ENCODE measurements at regions not wholly inside any gene's neighbourhood (a gene's known extent, or its start where the extent isn't known, plus 50 kb on each side); places are given as distances from the start of the nearest gene placed in this dataset.

DNA sequence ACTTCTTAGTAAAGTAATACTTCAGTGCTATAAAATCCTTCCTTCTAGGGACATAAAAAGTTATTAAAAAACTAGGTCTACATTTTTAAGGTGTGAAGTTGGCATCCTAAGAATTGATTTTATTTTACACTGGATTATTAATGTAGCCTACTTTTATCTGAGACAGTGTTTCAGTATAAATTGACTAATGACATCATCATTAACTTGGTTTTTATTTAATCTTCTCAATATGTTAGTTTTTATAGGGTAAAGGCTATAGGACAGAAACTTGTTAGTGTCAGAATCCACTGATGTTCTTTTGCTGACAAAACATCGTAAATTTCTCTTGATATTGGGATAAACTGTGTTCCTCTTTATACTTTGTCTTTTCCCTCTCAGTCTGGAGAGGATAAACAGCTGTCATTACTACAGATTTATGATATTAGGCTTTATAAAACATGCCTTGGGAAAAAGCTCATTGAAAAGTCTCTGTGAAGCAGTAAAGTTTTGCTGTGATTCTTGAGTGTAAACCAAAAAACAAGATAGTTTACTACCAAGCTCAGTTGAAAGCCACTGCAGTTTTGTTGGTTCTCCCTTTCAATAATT is 569.9 kb downstream of the EPHA4 start:
- Histone ChIP-seq H3K9me1 (ENCODE audit: control insufficient read depth, insufficient read depth, low read length) (no peaks in the 10 kb centered on the region), H3K27ac (ENCODE audit: extremely low read depth, low read depth, low read length) (no peak overlapping the region), H3K9me3 (replicated peaks; ENCODE audit: control insufficient read depth, insufficient read depth, low read depth, low read length) (no peaks in the 10 kb centered on the region), H3K9ac (ENCODE audit: insufficient read depth in 1 of 2, low read depth in 2 of 2, low read length in 2 of 2) (no peak overlapping the region), H3K4me2 (ENCODE audit: insufficient read depth, low read length) (no peak overlapping the region), H3K4me1 (replicated peaks in 1 of 2; ENCODE audit: control insufficient read depth in 2 of 2, insufficient read depth in 2 of 2, low read length in 2 of 2) (no peaks in the 10 kb centered on the region), H3K36me3 (ENCODE audit: control insufficient read depth, insufficient read depth, low read length) (no peaks in the 10 kb centered on the region), H3K79me2 (ENCODE audit: control insufficient read depth, insufficient read depth, low read length) (no peaks in the 10 kb centered on the region), H3K27me3 (ENCODE audit: control insufficient read depth in 2 of 2, insufficient read depth in 2 of 2, low read length in 2 of 2) (no peaks in the 10 kb centered on the region), H3K4me3 (no peak overlapping the region), H2AFZ (ENCODE audit: low read depth, low read length) (no peak overlapping the region), H4K20me1 (replicated peaks; ENCODE audit: control insufficient read depth, insufficient read depth, low read length) (no peaks in the 10 kb centered on the region)
- intact Hi-C loops (cut with micrococcal nuclease) (no loop called here), in situ Hi-C loops (cut with MboI) (no loop called here)
- no peak for DNase-seq (ENCODE audit: extremely low read depth in 1 of 4, low spot score in 3 of 4)
- FAIRE-seq: no peak
- ChIA-PET POLR2A (no interaction called here), CTCF (ENCODE audit: low intra/inter-chr PET ratio) (no interaction called here)
- no peak for ATAC-seq
- WGBS (ENCODE audit: insufficient coverage, low coverage, missing lambda C conversion rate): 0% methylated on average over 1 of the region's 1 CpG
- BruUV-seq (replicated peaks): no TSS peak
- TF ChIP-seq TEAD2 (tag; IDR thresholded peaks at IDR 0.05) (no peak), HDAC2 (IDR thresholded peaks at IDR 0.05) (no peak), ZNF212 (CRISPR knock-in tag; IDR thresholded peaks at IDR 0.05) (no peak), NFE2L1 (tag; IDR thresholded peaks at IDR 0.05; ENCODE audit: borderline replicate concordance, low read depth) (no peak), POLR2H (tag; IDR thresholded peaks at IDR 0.05; ENCODE audit: low read depth) (no peak), FOXM1 (IDR thresholded peaks at IDR 0.05; ENCODE audit: low read depth) (no peak), FOXM1 (CRISPR knock-in tag; IDR thresholded peaks at IDR 0.05; ENCODE audit: low read depth) (no peak), TEAD1 (CRISPR knock-in tag; IDR thresholded peaks at IDR 0.05) (no peak), ELF1 (tag; IDR thresholded peaks at IDR 0.05) (no peak), ILF3 (IDR thresholded peaks at IDR 0.05; ENCODE audit: borderline replicate concordance) (no peak), ZKSCAN3 (CRISPR knock-in tag; IDR thresholded peaks at IDR 0.05) (no peak), ZNF592 (IDR thresholded peaks at IDR 0.05) (no peak), ZNF184 (CRISPR knock-in tag; IDR thresholded peaks at IDR 0.05) (no peak), ZNF707 (CRISPR knock-in tag; conservative IDR thresholded peaks at IDR 0.05) (no peak)
- TF ChIP-seq, protein P1, sequence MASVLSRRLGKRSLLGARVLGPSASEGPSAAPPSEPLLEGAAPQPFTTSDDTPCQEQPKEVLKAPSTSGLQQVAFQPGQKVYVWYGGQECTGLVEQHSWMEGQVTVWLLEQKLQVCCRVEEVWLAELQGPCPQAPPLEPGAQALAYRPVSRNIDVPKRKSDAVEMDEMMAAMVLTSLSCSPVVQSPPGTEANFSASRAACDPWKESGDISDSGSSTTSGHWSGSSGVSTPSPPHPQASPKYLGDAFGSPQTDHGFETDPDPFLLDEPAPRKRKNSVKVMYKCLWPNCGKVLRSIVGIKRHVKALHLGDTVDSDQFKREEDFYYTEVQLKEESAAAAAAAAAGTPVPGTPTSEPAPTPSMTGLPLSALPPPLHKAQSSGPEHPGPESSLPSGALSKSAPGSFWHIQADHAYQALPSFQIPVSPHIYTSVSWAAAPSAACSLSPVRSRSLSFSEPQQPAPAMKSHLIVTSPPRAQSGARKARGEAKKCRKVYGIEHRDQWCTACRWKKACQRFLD (CRISPR knock-in tag; IDR thresholded peaks at IDR 0.05): no peak
- TF ChIP-seq, protein P2, sequence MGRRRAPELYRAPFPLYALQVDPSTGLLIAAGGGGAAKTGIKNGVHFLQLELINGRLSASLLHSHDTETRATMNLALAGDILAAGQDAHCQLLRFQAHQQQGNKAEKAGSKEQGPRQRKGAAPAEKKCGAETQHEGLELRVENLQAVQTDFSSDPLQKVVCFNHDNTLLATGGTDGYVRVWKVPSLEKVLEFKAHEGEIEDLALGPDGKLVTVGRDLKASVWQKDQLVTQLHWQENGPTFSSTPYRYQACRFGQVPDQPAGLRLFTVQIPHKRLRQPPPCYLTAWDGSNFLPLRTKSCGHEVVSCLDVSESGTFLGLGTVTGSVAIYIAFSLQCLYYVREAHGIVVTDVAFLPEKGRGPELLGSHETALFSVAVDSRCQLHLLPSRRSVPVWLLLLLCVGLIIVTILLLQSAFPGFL (CRISPR knock-in tag; IDR thresholded peaks at IDR 0.05): no peak
- TF ChIP-seq, protein P3, sequence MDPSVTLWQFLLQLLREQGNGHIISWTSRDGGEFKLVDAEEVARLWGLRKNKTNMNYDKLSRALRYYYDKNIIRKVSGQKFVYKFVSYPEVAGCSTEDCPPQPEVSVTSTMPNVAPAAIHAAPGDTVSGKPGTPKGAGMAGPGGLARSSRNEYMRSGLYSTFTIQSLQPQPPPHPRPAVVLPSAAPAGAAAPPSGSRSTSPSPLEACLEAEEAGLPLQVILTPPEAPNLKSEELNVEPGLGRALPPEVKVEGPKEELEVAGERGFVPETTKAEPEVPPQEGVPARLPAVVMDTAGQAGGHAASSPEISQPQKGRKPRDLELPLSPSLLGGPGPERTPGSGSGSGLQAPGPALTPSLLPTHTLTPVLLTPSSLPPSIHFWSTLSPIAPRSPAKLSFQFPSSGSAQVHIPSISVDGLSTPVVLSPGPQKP (CRISPR knock-in tag; IDR thresholded peaks at IDR 0.05): no peak

All from K562 (cell line).